OCI-LY3 (cell line): ENCODE measurements at regions not wholly inside any gene's neighbourhood (a gene's known extent, or its start where the extent isn't known, plus 50 kb on each side); places are given as distances from the start of the nearest gene placed in this dataset.

Experiments used
- EZH2phosphoT487 ChIP-seq: fragments of 200-600 bp; shearing (Covaris generic); IDR thresholded peaks from 2 replicates; pipeline ENCODE4 v1.6.1; 2018; ENCODE audit warnings: antibody characterized with exemption, mixed run types, low read depth
- TF ChIP-seq, protein P1 (sequence below): fragments of 200-600, 300-600 bp; sonication (generic); IDR thresholded peaks from 2 replicates; pipeline ENCODE4 v1.5.1; 2014; ENCODE audit warnings: antibody characterized with exemption, low read length, low read depth

DNA sequence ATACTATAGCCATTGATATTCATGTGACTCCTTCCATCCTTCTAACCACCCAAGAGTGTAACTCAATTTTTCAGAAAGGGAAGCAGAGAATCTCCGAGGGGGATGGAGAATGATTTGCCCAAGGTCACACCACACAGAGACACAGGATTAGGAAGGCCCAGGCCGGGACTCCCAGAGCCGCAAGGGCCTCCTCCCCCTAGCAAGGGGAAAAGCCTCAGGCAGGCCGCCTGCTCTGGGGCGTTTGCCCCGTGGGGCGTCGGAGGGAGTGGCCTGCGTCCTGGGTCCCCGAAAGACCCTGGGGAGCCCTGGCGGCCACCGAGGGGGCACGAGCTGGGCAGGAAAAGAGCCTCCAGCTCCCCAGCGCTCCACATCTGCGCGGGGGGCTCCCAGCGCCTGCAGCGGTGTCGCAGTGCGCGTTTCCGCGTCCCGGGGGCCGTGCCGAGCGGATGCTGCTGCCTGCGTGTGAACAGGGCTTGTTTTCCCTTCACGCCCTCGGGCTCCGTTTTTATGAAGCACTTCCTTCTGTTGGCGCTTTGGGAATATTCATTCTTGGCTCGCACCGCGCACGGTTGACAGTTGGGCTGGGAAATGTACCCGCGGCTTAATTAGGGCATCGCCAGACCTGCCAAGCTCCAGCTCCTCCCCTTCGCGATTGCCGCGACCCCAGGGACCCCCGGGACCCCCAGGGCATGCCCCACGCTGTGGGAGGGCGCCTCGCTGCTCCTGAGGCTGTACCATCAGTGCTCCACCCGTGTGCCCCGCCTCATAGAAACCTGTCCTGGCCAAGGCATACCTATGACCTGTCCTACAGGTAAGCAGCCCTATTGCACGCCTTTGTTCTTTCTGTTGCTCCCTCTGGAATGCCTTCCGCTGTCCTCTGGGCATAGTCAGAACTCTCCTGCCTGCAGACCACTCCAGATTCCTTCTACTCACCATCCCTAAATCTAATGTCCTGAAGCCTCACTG lies 158.9 kb upstream of the GLI2 start:
- TF ChIP-seq, protein P1, sequence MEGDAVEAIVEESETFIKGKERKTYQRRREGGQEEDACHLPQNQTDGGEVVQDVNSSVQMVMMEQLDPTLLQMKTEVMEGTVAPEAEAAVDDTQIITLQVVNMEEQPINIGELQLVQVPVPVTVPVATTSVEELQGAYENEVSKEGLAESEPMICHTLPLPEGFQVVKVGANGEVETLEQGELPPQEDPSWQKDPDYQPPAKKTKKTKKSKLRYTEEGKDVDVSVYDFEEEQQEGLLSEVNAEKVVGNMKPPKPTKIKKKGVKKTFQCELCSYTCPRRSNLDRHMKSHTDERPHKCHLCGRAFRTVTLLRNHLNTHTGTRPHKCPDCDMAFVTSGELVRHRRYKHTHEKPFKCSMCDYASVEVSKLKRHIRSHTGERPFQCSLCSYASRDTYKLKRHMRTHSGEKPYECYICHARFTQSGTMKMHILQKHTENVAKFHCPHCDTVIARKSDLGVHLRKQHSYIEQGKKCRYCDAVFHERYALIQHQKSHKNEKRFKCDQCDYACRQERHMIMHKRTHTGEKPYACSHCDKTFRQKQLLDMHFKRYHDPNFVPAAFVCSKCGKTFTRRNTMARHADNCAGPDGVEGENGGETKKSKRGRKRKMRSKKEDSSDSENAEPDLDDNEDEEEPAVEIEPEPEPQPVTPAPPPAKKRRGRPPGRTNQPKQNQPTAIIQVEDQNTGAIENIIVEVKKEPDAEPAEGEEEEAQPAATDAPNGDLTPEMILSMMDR = no peak
- TF ChIP-seq EZH2phosphoT487 = no peak
